Adrenal gland (tissue), 9 donors: ENCODE measurements at regions not wholly inside any gene's neighbourhood (a gene's known extent, or its start where the extent isn't known, plus 50 kb on each side); places are given as distances from the start of the nearest gene placed in this dataset.

Experiments
- DNase-seq, 7 donors: peaks; one replicate each; pipeline ENCODE4 v3.0.0-alpha.2; 2019 to 2020
- H3K27ac ChIP-seq, 5 donors: fragments of 200-600 bp; sonication (generic) in 4 of 5; 1 replicate in 3 of 5; 2 replicates in 2 of 5; pipeline versions ENCODE4 v1.5.1 to v1.8.0; 2016 to 2020; ENCODE audit warnings: mild to moderate bottlenecking in 1 of 5
- H3K27me3 ChIP-seq: fragments of 200-600 bp; 2 replicates; pipeline ENCODE4 v1.8.0; 2021
- H3K36me3 ChIP-seq, 2 donors: fragments of 200-600 bp; replicated peaks in 1 of 2; 1 replicate in 1 of 2; 2 replicates in 1 of 2; pipeline versions ENCODE4 v1.5.1 to v1.8.0; 2018 to 2022
- H3K4me1 ChIP-seq, 2 donors: fragments of 200-600 bp; replicated peaks in 1 of 2; 1 replicate in 1 of 2; 2 replicates in 1 of 2; pipeline versions ENCODE4 v1.5.1 to v1.8.0; 2018 to 2021
- H3K4me3 ChIP-seq, 4 donors: fragments of 200-600 bp; sonication (generic) in 3 of 4; one replicate each; pipeline ENCODE4 v1.5.1; 2016 to 2018
- H3K9me3 ChIP-seq, 3 donors: fragments of 200-600 bp; sonication (generic) in 1 of 3; replicated peaks in 1 of 3; 1 replicate in 2 of 3; 2 replicates in 1 of 3; pipeline versions ENCODE4 v1.5.1 to v1.8.0; 2016 to 2021
- POLR2A ChIP-seq, 2 donors: fragments of 450-650 bp; IDR thresholded peaks; one replicate each; pipeline ENCODE4 v1.6.1; 2017; ENCODE audit warnings: antibody characterized with exemption in 2 of 2, mild to moderate bottlenecking in 2 of 2, moderate library complexity in 1 of 2
- WGBS, 4 donors: extraction: QIAGEN DNeasy Blood & Tissue Kit in 2 of 4; methylation state at CpG; one replicate each; pipeline versions ENCODE4 v1.1.5 to v1.1.7; 2013 to 2017; 5-methylcytosine and 5-hydroxymethylcytosine counted together
- intact Hi-C, 2 donors: fragments of 100-400 bp; cut with DNase I; formaldehyde crosslinking; loops; one replicate each; pipeline versions ENCODE4 v1.14.1 to v1.15.0; 2022 to 2023
- TF ChIP-seq, protein P1 (sequence below), 6 experiments: fragments of 450-650 bp in 4 of 6; fragments of 200-600 bp in 2 of 6; sonication (generic) in 1 of 6; IDR thresholded peaks; 1 replicate in 5 of 6; 2 replicates in 1 of 6; pipeline versions ENCODE4 v1.5.1 to v1.8.0; 2016 to 2021; ENCODE audit warnings: antibody characterized with exemption in 6 of 6, mild to moderate bottlenecking in 2 of 6, moderate library complexity in 1 of 6
- donor health status: healthy with polysubstance abuse.
- donor health status: Bipolar disorder and iron deficiency.
- donor health status: DM: yes; HTN: yes; CAD: no.
- donor health status: DM: no; HTN: no; CAD: no.
- donor health status: DM: no; HTN: no; CAD: no.

DNA sequence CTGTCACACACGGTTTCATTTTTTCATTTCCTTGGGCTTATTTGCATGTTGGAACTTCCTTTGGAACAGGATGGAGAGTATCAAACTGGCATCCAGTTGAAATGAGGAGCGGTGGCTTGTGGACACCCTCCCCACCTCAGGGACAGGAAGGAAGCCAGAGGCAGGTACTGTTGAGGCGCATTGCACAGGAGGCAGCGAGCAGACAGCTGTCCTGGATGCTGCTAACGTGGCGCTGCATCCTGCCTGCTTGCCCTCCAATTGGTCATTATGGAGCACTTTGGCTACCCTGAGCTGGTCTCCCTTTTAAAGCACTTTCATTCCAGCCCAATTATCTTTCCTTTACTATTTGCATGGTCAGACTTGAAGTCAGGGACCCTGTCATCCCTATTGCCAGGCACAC is 80.7 kb upstream of the ITGA4 start:
- no peaks in the 10 kb centered on the region for H3K9me3 ChIP-seq
- H3K27ac ChIP-seq: no peak overlapping the region
- H3K4me1 ChIP-seq: no peaks in the 10 kb centered on the region
- intact Hi-C loops: no loop called here
- H3K4me3 ChIP-seq: no peak overlapping the region
- no peaks in the 10 kb centered on the region for H3K27me3 ChIP-seq
- no peaks in the 10 kb centered on the region for H3K36me3 ChIP-seq
- TF ChIP-seq POLR2A (IDR thresholded peaks at IDR 0.05): no peak
- TF ChIP-seq, protein P1, sequence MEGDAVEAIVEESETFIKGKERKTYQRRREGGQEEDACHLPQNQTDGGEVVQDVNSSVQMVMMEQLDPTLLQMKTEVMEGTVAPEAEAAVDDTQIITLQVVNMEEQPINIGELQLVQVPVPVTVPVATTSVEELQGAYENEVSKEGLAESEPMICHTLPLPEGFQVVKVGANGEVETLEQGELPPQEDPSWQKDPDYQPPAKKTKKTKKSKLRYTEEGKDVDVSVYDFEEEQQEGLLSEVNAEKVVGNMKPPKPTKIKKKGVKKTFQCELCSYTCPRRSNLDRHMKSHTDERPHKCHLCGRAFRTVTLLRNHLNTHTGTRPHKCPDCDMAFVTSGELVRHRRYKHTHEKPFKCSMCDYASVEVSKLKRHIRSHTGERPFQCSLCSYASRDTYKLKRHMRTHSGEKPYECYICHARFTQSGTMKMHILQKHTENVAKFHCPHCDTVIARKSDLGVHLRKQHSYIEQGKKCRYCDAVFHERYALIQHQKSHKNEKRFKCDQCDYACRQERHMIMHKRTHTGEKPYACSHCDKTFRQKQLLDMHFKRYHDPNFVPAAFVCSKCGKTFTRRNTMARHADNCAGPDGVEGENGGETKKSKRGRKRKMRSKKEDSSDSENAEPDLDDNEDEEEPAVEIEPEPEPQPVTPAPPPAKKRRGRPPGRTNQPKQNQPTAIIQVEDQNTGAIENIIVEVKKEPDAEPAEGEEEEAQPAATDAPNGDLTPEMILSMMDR (IDR thresholded peaks at IDR 0.05): no peak
- no peak for DNase-seq
- 77 to 83% (median 79%) methylated on average over 6 of the region's 6 CpGs for WGBS, 4 donors

- WGBS, 4 donors: 62 to 72% (median 68%) methylated on average over 1 of the region's 1 CpG
- intact Hi-C loops: no loop called here
- DNase-seq: no peak
Observed at GRCh38 chr2:181376999-181377398, 80.2 kb upstream of the ITGA4 start.

DNA sequence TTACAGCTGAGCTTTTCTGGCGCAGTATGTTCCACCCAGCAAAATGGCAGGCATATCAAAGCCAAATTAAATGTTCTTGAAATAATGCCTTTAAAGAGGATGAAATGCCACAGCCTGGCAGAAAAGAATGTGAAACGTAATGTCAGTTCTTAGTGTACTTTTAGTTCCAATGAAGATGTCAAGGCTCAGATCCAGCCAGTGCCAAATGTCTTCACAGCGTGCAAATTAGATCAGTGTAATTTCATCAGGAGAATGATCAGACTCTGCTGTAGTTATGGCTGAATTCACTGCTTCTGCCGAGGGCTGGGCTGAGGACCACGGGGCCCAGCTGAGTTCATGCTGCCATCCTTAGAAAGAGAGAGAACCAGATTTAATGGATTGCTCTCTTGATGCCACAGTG is 78.7 kb upstream of the ITGA4 start:
- H3K9me3 ChIP-seq: no peaks in the 10 kb centered on the region
- WGBS, 4 donors: 68 to 81% (median 71%) methylated on average over 5 of the region's 5 CpGs
- intact Hi-C loops: no loop called here

More at GRCh38 chr2:181376999-181377398, 80.2 kb upstream of the ITGA4 start:
- H3K4me3 ChIP-seq: no peak overlapping the region
- H3K9me3 ChIP-seq: no peaks in the 10 kb centered on the region
- H3K36me3 ChIP-seq: no peaks in the 10 kb centered on the region
- TF ChIP-seq, protein P1 (IDR thresholded peaks at IDR 0.05): no peak
- no peak for TF ChIP-seq POLR2A (IDR thresholded peaks at IDR 0.05)
- no peak overlapping the region for H3K27ac ChIP-seq
- H3K4me1 ChIP-seq: no peaks in the 10 kb centered on the region
- no peaks in the 10 kb centered on the region for H3K27me3 ChIP-seq

DNA sequence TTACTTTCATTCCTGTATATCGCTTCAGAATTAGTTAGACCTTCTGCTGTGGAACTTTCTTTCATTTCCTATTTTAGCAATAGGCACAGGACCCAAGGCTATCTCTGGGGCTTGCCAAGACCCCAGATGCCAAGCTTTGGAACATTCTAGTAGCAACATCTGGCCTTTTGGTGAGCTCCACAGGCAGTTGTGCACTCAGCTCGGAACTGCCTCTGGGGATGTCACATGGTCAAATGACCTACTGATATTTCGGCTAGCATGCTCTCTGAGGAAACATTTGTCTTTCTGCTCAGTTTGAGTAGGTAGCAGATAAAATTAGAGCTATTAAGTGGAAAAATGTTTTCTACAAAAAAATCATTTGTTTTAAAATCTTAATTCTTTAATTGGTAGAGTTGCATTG is 76.6 kb upstream of the ITGA4 start:
- intact Hi-C loops: no loop called here
- no peaks in the 10 kb centered on the region for H3K4me1 ChIP-seq
- WGBS, 4 donors: 49 to 63% (median 60%) methylated on average over 3 of the region's 3 CpGs
- no peak overlapping the region for H3K4me3 ChIP-seq
- H3K9me3 ChIP-seq: no peaks in the 10 kb centered on the region
- no peak overlapping the region for H3K27ac ChIP-seq
- no peak for TF ChIP-seq POLR2A (IDR thresholded peaks at IDR 0.05)
- TF ChIP-seq, protein P1 (IDR thresholded peaks at IDR 0.05): no peak
- no peak for DNase-seq
- no peaks in the 10 kb centered on the region for H3K27me3 ChIP-seq
- no peaks in the 10 kb centered on the region for H3K36me3 ChIP-seq

More for the DNA sequence above, 78.7 kb upstream of the ITGA4 start:
- no peak overlapping the region for H3K27ac ChIP-seq
- H3K27me3 ChIP-seq: no peaks in the 10 kb centered on the region
- H3K4me1 ChIP-seq: no peaks in the 10 kb centered on the region
- H3K4me3 ChIP-seq: no peak overlapping the region
- H3K36me3 ChIP-seq: no peaks in the 10 kb centered on the region
- TF ChIP-seq POLR2A (IDR thresholded peaks at IDR 0.05): no peak
- TF ChIP-seq, protein P1 (IDR thresholded peaks at IDR 0.05): no peak
- no peak for DNase-seq
